ENCODE measurements at regions not wholly inside any gene's neighbourhood (a gene's known extent, or its start where the extent isn't known, plus 50 kb on each side); places are given as distances from the start of the nearest gene placed in this dataset.

DNA sequence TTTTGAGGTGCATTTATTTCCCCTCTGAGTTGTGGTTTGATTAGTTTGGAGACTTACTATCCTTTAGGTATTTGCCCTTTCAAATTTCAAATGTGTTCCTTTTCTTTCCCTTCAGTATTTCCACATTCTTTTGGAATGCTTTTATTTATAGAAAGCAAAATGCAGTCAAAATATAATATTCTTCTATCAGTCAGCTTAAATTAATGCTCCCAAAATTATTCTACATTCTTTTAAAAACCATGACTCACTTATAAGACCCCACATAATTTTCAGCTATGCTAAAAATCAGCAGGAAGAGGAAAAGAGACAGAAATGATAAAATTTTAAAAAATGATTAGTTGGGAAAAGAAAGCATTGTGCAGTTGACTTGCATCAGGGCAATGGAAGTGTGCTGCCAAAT is 180.0 kb upstream of the SMLR1 start:
- Histone ChIP-seq H3K4me3 (ENCODE audit: low read length) (no peak overlapping the region), H3K79me2 (replicated peaks; ENCODE audit: insufficient read depth, low read length) (no peaks in the 10 kb centered on the region), H3K36me3 (ENCODE audit: insufficient read depth, low read length) (no peaks in the 10 kb centered on the region), H3K9me2 (ENCODE audit: insufficient read depth, low read length) (no peaks in the 10 kb centered on the region), H3K9ac (ENCODE audit: low read length) (no peak overlapping the region), H3K4me2 (ENCODE audit: low read length) (no peak overlapping the region), H2AFZ (ENCODE audit: low read depth, low read length) (no peak overlapping the region), H4K20me1 (ENCODE audit: insufficient read depth) (no peaks in the 10 kb centered on the region), H3K9me3 (ENCODE audit: low read length) (no peaks in the 10 kb centered on the region), H3F3A (ENCODE audit: insufficient read depth, low read length, poor library complexity, severe bottlenecking) (no peaks in the 10 kb centered on the region), H3K27ac (ENCODE audit: low read length) (no peak overlapping the region), H3K27me3 (ENCODE audit: insufficient read depth, low read depth, low read length) (no peaks in the 10 kb centered on the region)
- TF ChIP-seq EP300 (conservative IDR thresholded peaks at IDR 0.05; ENCODE audit: poor library complexity, severe bottlenecking): no peak
- no peak for TF ChIP-seq SMC3 (conservative IDR thresholded peaks at IDR 0.05; ENCODE audit: poor library complexity)
- no peak for TF ChIP-seq MXI1 (conservative IDR thresholded peaks at IDR 0.05; ENCODE audit: poor library complexity, severe bottlenecking)
- TF ChIP-seq TAF1 (IDR thresholded peaks at IDR 0.05; ENCODE audit: low read depth): no peak
- TF ChIP-seq, protein P1, sequence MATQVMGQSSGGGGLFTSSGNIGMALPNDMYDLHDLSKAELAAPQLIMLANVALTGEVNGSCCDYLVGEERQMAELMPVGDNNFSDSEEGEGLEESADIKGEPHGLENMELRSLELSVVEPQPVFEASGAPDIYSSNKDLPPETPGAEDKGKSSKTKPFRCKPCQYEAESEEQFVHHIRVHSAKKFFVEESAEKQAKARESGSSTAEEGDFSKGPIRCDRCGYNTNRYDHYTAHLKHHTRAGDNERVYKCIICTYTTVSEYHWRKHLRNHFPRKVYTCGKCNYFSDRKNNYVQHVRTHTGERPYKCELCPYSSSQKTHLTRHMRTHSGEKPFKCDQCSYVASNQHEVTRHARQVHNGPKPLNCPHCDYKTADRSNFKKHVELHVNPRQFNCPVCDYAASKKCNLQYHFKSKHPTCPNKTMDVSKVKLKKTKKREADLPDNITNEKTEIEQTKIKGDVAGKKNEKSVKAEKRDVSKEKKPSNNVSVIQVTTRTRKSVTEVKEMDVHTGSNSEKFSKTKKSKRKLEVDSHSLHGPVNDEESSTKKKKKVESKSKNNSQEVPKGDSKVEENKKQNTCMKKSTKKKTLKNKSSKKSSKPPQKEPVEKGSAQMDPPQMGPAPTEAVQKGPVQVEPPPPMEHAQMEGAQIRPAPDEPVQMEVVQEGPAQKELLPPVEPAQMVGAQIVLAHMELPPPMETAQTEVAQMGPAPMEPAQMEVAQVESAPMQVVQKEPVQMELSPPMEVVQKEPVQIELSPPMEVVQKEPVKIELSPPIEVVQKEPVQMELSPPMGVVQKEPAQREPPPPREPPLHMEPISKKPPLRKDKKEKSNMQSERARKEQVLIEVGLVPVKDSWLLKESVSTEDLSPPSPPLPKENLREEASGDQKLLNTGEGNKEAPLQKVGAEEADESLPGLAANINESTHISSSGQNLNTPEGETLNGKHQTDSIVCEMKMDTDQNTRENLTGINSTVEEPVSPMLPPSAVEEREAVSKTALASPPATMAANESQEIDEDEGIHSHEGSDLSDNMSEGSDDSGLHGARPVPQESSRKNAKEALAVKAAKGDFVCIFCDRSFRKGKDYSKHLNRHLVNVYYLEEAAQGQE (IDR thresholded peaks at IDR 0.05; ENCODE audit: borderline replicate concordance): no peak
- TF ChIP-seq, protein P2, sequence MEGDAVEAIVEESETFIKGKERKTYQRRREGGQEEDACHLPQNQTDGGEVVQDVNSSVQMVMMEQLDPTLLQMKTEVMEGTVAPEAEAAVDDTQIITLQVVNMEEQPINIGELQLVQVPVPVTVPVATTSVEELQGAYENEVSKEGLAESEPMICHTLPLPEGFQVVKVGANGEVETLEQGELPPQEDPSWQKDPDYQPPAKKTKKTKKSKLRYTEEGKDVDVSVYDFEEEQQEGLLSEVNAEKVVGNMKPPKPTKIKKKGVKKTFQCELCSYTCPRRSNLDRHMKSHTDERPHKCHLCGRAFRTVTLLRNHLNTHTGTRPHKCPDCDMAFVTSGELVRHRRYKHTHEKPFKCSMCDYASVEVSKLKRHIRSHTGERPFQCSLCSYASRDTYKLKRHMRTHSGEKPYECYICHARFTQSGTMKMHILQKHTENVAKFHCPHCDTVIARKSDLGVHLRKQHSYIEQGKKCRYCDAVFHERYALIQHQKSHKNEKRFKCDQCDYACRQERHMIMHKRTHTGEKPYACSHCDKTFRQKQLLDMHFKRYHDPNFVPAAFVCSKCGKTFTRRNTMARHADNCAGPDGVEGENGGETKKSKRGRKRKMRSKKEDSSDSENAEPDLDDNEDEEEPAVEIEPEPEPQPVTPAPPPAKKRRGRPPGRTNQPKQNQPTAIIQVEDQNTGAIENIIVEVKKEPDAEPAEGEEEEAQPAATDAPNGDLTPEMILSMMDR (IDR thresholded peaks at IDR 0.05; ENCODE audit: poor library complexity, severe bottlenecking): no peak
- TF ChIP-seq RAD21 (conservative IDR thresholded peaks at IDR 0.05): no peak
- no peak for TF ChIP-seq POLR2AphosphoS5 (IDR thresholded peaks at IDR 0.05)
- no peak for TF ChIP-seq EZH2 (IDR thresholded peaks at IDR 0.05; ENCODE audit: borderline replicate concordance, insufficient read depth, low read length, poor library complexity, severe bottlenecking)

DNA sequence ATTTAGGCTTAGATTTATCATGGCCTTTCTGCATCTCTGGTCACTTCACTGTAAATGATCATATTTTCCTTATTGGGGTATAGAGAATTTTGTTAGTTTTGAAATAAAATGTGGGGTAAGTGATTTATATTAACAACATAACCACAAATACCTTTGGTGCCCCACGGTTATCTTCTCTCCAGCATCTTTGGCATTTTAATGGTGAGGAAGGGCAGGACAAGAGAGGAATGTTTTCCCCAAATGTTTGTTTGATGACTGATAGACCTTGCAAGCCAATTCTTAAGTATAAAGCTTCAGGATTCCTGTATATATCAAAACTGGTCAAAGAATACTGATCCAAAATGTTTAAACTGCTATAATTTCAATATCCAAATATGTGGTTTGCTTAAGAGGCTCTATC is 171.6 kb upstream of the SMLR1 start:
- Histone ChIP-seq H3K9ac (ENCODE audit: low read length) (no peak overlapping the region), H3F3A (ENCODE audit: insufficient read depth, low read length, poor library complexity, severe bottlenecking) (no peaks in the 10 kb centered on the region), H3K27ac (ENCODE audit: low read length) (no peak overlapping the region), H3K9me3 (ENCODE audit: low read length) (no peaks in the 10 kb centered on the region), H3K4me3 (ENCODE audit: low read length) (no peak overlapping the region), H3K27me3 (ENCODE audit: insufficient read depth, low read depth, low read length) (no peaks in the 10 kb centered on the region), H3K9me2 (ENCODE audit: insufficient read depth, low read length) (no peaks in the 10 kb centered on the region), H3K4me2 (ENCODE audit: low read length) (no peak overlapping the region), H4K20me1 (ENCODE audit: insufficient read depth) (no peaks in the 10 kb centered on the region), H3K36me3 (ENCODE audit: insufficient read depth, low read length) (no peaks in the 10 kb centered on the region), H3K79me2 (replicated peaks; ENCODE audit: insufficient read depth, low read length) (no peaks in the 10 kb centered on the region), H2AFZ (ENCODE audit: low read depth, low read length) (no peak overlapping the region)
- TF ChIP-seq EP300 (conservative IDR thresholded peaks at IDR 0.05; ENCODE audit: poor library complexity, severe bottlenecking) (no peak), EZH2 (IDR thresholded peaks at IDR 0.05; ENCODE audit: borderline replicate concordance, insufficient read depth, low read length, poor library complexity, severe bottlenecking) (no peak), POLR2AphosphoS5 (IDR thresholded peaks at IDR 0.05) (no peak), SMC3 (conservative IDR thresholded peaks at IDR 0.05; ENCODE audit: poor library complexity) (no peak), TAF1 (IDR thresholded peaks at IDR 0.05; ENCODE audit: low read depth) (no peak), MXI1 (conservative IDR thresholded peaks at IDR 0.05; ENCODE audit: poor library complexity, severe bottlenecking) (no peak), RAD21 (conservative IDR thresholded peaks at IDR 0.05) (no peak)
- TF ChIP-seq, protein P1 (IDR thresholded peaks at IDR 0.05; ENCODE audit: borderline replicate concordance): no peak
- TF ChIP-seq, protein P2 (IDR thresholded peaks at IDR 0.05; ENCODE audit: poor library complexity, severe bottlenecking): no peak

Measured in neural cell (in vitro differentiated cells).